ENCODE measurements at regions not wholly inside any gene's neighbourhood (a gene's known extent, or its start where the extent isn't known, plus 50 kb on each side); places are given as distances from the start of the nearest gene placed in this dataset.

- TF ChIP-seq CTCF (conservative IDR thresholded peaks at IDR 0.05 in 1 of 2, IDR thresholded peaks at IDR 0.05 in 1 of 2; ENCODE audit: low read depth in 1 of 2, low read length in 2 of 2) = no peak
- no peak for TF ChIP-seq EZH2 (IDR thresholded peaks at IDR 0.05; ENCODE audit: low read length, missing control alignments)
These were observed 78.0 kb upstream of the FBXL7 start for GRCh38 chr5:15421921-15422412.
